Calu3 (cell line): ENCODE measurements at regions not wholly inside any gene's neighbourhood (a gene's known extent, or its start where the extent isn't known, plus 50 kb on each side); places are given as distances from the start of the nearest gene placed in this dataset.

ENCODE experiments used
- BruUV-seq: library from RNA; stranded (reverse); fragments of 400-500 nt; replicated peaks from 2 replicates; lab custom pipeline; 2021; lab: Mats Ljungman, UMichigan
- CTCF ChIA-PET: fragments of 300-600 bp; sonication (Branson Sonifier 250); formaldehyde crosslinking; loops from one replicate; lab custom pipeline; 2022; ENCODE audit warnings: antibody characterized with exemption; lab: Charles Lee
- DNase-seq: peaks from one replicate; pipeline ENCODE4 v3.0.0; 2022
- H3K27ac Mint-ChIP-seq: one replicate; pipeline ENCODE4 v1.8.0; 2022; ENCODE audit warnings: mixed read lengths; ENCODE audit not compliant: unreplicated experiment
- H3K27me3 Mint-ChIP-seq: one replicate; pipeline ENCODE4 v1.8.0; 2022; ENCODE audit warnings: mixed read lengths; ENCODE audit not compliant: unreplicated experiment
- H3K36me3 Mint-ChIP-seq: one replicate; pipeline ENCODE4 v1.8.0; 2022; ENCODE audit warnings: mild to moderate bottlenecking, moderate library complexity, mixed read lengths; ENCODE audit not compliant: insufficient read depth, unreplicated experiment
- H3K4me1 Mint-ChIP-seq: one replicate; pipeline ENCODE4 v1.8.0; 2022; ENCODE audit warnings: mild to moderate bottlenecking, low read depth, mixed read lengths; ENCODE audit not compliant: unreplicated experiment
- H3K4me3 Mint-ChIP-seq: one replicate; pipeline ENCODE4 v1.8.0; 2022; ENCODE audit warnings: mild to moderate bottlenecking, low read depth, moderate library complexity, mixed read lengths; ENCODE audit not compliant: unreplicated experiment
- H3K9me3 Mint-ChIP-seq: one replicate; pipeline ENCODE4 v1.8.0; 2022; ENCODE audit warnings: low read depth, mixed read lengths; ENCODE audit not compliant: unreplicated experiment
- CTCF ChIP-seq: fragments of 200-600 bp; IDR thresholded peaks from one replicate; pipeline ENCODE4 v1.8.0; 2022; ENCODE audit warnings: antibody characterized with exemption; ENCODE audit not compliant: unreplicated experiment
- intact Hi-C: fragments of 100-400 bp; cut with micrococcal nuclease; formaldehyde crosslinking; loops from one replicate; pipeline ENCODE4 v1.10.0; 2022; ENCODE audit not compliant: unreplicated experiment

DNA sequence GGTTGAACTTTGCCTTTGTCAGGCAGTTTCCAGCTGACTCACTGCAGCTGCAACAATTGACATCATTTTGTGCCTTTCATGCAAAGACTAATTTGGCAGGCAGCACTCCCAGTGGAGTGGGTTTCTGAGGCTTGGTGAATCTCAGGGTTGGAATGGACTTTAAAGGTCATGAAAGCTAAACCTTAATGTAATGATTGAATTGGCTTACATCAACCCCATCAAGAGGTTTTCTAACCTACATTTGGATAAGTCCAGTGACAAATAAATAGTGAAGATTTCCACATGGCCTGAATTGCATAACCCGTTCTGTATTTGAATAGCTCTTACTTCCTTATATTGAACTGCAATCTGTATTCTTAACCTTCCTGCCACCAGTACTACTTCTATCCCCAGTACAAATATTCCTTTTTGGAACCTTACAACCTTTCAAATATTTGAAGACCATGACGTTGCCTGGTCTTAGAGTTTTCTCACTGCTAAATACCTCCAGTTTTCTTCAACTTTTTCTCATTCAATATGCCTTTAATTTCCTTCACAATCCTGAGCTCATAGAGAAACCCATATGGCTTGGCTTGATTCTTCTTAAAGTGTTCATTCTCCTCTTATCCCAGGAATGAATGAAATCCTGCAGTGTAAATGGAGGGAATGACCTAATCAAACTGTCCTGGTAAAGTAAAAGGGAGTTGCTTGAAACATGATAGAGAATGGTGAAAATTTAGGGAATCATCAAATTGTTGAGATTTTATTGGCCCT is 168.1 kb upstream of the NOVA1 start:
- Mint-ChIP-seq H3K27ac (no peak overlapping the region), H3K4me3 (no peak overlapping the region), H3K27me3 (no peaks in the 10 kb centered on the region), H3K36me3 (no peaks in the 10 kb centered on the region), H3K9me3 (peaks cover 10% of the 10 kb centered on the region), H3K4me1 (no peaks in the 10 kb centered on the region)
- CTCF ChIA-PET = no interaction called here
- no TSS peak for BruUV-seq
- no peak for TF ChIP-seq CTCF
- intact Hi-C loops = no loop called here
- DNase-seq = no peak

GRCh38 chr14:26766726-26767125 is 168.9 kb upstream of the NOVA1 start:
- CTCF ChIA-PET = no interaction called here
- intact Hi-C loops = no loop called here
- no peaks in the 10 kb centered on the region for H3K36me3 Mint-ChIP-seq
- no peak overlapping the region for H3K4me3 Mint-ChIP-seq
- H3K27me3 Mint-ChIP-seq = no peaks in the 10 kb centered on the region
- no peaks in the 10 kb centered on the region for H3K4me1 Mint-ChIP-seq
- BruUV-seq = no TSS peak
- no peak for TF ChIP-seq CTCF
- H3K27ac Mint-ChIP-seq = no peak overlapping the region
- H3K9me3 Mint-ChIP-seq = peaks cover 10% of the 10 kb centered on the region
- DNase-seq = no peak

DNA sequence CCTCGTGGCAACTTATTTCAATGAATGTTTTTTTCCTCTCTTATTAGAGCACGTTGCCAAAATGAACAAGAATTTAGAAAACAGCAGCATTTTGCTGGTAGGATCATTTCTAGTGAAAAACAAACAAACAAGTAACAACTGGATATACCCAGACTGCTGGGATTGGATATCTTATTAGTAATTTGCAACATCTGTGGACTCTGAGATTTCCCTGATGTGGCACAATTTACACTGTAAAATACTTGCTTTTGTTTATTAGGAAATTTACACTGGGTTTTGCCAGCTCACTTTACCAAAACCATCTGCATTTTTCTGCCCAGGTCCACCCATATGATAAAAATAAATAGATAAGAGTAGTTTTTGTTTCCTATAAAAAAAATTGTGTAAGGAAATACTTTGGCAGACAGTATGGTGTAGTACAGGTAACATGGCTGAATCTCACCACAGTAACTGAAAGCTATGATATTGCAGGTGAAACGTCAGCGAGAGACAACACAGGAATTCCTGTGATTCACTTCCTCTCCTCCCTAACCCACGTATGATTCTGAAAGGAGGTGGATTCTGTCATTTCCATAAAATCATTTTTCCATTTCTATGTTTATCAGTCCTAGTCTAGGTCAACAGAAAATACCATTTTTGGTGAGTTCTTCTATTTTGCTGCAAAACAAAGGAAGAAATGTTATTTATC is 176.2 kb upstream of the NOVA1 start:
- DNase-seq = no peak
- Mint-ChIP-seq H3K27ac (no peak overlapping the region), H3K27me3 (no peaks in the 10 kb centered on the region), H3K4me1 (no peaks in the 10 kb centered on the region), H3K9me3 (peaks cover 7% of the 10 kb centered on the region), H3K4me3 (no peak overlapping the region), H3K36me3 (no peaks in the 10 kb centered on the region)
- no TSS peak for BruUV-seq
- TF ChIP-seq CTCF = no peak
- intact Hi-C loops = no loop called here
- CTCF ChIA-PET = no interaction called here

DNA sequence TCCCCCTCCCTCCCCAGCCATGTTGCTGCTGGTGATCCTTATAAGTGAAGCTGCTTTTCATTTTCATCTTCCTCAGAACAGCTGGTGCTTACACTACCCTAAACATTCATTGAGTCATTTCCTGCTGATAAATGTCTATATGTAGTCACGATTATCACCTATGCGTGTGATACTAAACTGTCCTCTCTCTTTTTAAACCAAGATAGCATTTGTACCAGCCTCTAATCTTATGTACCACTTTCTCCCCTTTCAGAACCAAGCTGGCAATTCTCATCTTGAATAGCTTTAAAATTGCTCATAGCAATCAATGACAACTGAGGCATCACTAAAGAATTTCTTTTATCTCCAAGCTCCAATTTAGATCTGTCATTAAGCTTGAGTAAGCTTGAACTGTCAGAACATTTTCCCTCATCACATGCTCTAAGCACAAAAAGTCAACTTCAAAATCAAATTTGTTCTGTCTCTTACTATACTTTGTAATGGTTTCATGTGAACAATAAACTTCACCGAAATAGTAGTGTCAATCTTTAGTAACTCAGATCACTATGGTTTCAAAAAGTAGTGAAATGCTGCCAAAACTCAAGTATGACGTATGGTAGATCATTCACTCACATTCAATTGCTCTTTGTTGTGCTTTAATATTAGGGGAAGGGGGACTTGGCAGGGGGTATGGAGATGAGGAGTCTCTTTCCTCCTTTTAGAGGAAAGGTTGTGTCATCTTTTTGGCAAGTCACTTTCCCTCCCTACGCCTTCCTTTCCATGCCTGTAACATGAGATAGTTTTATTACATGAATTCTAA is 178.1 kb upstream of the NOVA1 start:
- Mint-ChIP-seq H3K4me3 (no peak overlapping the region), H3K27me3 (no peaks in the 10 kb centered on the region), H3K27ac (no peak overlapping the region), H3K36me3 (no peaks in the 10 kb centered on the region), H3K9me3 (no peaks in the 10 kb centered on the region), H3K4me1 (no peaks in the 10 kb centered on the region)
- DNase-seq = no peak
- no TSS peak for BruUV-seq
- CTCF ChIA-PET = no interaction called here
- intact Hi-C loops = no loop called here
- TF ChIP-seq CTCF = no peak
